ENCODE measurements at regions not wholly inside any gene's neighbourhood (a gene's known extent, or its start where the extent isn't known, plus 50 kb on each side); places are given as distances from the start of the nearest gene placed in this dataset.
"Not testable (repeated sequence)": the region's sequence is repeated elsewhere in the genome, so short reads cannot be mapped to it uniquely, and the experiment has no call there.

DNA sequence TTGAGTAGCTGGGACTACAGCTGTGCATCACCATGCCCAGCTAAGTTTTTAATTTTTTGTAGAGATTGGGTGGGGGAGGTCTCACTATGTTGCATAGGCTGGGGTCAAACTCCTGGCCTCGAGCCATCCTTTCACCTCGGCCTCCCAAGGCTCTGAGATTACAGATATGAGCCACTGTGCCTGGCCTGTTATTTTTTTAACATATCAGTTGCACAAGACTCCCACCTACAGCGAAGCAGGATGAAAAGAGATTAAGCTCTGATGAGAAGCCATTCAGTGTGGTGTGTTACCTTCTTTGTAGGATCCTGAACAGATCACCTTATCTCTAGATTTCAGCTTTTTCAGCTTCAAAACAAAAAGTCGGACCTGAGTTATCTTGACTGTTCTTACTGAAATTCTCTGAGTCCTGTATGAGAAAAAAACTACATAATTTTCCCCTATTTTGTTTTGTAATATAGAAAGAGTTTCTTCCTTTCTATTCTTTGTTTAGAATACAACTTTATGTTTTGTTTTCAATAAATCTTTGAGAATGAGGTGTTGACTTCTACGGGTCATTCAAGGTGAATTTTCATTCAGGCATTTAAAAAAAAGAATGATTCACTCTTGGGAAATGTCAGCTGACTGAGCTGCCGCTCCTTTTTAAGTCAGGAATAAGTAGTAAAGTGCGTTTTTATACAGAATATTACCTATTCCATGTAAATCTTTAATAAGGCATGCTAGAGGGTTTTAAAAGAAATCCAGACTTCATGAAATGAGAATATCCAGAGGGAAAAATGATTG is 134.6 kb downstream of the ARSF start:
- Histone ChIP-seq H3K36me3 (ENCODE audit: insufficient read depth, low read length) (no peaks in the 10 kb centered on the region), H3K9me3 (ENCODE audit: low read length) (no peaks in the 10 kb centered on the region), H2AFZ (ENCODE audit: low read depth, low read length) (no peak overlapping the region), H3K27me3 (ENCODE audit: insufficient read depth, low read length) (no peaks in the 10 kb centered on the region), H3K4me3 (ENCODE audit: low read length) (no peak overlapping the region), H3K4me1 (ENCODE audit: insufficient read depth, low read length) (peaks cover 6% of the 10 kb centered on the region)

- H3K9me3 ChIP-seq (ENCODE audit: low read length); H2AFZ ChIP-seq (ENCODE audit: low read depth, low read length); H3K4me3 ChIP-seq (ENCODE audit: low read length): not testable (repeated sequence)
These were observed 130.9 kb downstream of the ARSF start for GRCh38 chrX:3172156-3172555.

DNA sequence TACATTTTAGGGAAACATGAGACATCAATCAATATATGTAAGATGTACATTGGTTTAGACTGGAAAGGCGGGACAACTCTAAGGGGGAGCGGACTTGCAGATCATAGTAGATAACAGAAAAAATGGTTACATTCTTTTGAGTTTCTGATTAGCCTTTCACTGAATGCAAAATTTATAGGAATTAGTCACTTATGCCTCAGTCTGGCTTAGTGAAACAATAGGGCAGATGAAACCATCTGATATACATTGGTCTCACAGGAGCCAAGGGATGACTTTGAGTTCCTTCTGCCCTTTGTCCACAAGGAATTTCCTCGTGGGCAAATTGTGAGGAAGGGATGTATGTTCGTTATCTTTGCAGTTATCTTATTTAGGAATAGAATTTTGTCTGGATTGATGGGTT is 128.2 kb downstream of the ARSF start:
- no peak overlapping the region for H2AFZ ChIP-seq (ENCODE audit: low read depth, low read length)
- H3K9me3 ChIP-seq (ENCODE audit: low read length), result no peaks in the 10 kb centered on the region
- H3K36me3 ChIP-seq (ENCODE audit: insufficient read depth, low read length), result no peaks in the 10 kb centered on the region
- H3K4me3 ChIP-seq (ENCODE audit: low read length), result no peak overlapping the region
- no peaks in the 10 kb centered on the region for H3K27me3 ChIP-seq (ENCODE audit: insufficient read depth, low read length)
- H3K4me1 ChIP-seq (ENCODE audit: insufficient read depth, low read length), result peaks cover 20% of the 10 kb centered on the region

More at GRCh38 chrX:3172156-3172555, 130.9 kb downstream of the ARSF start:
- H3K4me1 ChIP-seq (ENCODE audit: insufficient read depth, low read length), result peaks cover 17% of the 10 kb centered on the region
- not testable (repeated sequence) for H3K27me3 ChIP-seq (ENCODE audit: insufficient read depth, low read length); H3K36me3 ChIP-seq (ENCODE audit: insufficient read depth, low read length)

- Histone ChIP-seq H2AFZ (ENCODE audit: low read depth, low read length) (no peak overlapping the region), H3K27me3 (ENCODE audit: insufficient read depth, low read length) (no peaks in the 10 kb centered on the region), H3K4me1 (ENCODE audit: insufficient read depth, low read length) (peaks cover 20% of the 10 kb centered on the region), H3K9me3 (ENCODE audit: low read length) (no peaks in the 10 kb centered on the region), H3K4me3 (ENCODE audit: low read length) (no peak overlapping the region), H3K36me3 (ENCODE audit: insufficient read depth, low read length) (no peaks in the 10 kb centered on the region)
These were observed 126.5 kb downstream of the ARSF start for GRCh38 chrX:3167771-3168170.

DNA sequence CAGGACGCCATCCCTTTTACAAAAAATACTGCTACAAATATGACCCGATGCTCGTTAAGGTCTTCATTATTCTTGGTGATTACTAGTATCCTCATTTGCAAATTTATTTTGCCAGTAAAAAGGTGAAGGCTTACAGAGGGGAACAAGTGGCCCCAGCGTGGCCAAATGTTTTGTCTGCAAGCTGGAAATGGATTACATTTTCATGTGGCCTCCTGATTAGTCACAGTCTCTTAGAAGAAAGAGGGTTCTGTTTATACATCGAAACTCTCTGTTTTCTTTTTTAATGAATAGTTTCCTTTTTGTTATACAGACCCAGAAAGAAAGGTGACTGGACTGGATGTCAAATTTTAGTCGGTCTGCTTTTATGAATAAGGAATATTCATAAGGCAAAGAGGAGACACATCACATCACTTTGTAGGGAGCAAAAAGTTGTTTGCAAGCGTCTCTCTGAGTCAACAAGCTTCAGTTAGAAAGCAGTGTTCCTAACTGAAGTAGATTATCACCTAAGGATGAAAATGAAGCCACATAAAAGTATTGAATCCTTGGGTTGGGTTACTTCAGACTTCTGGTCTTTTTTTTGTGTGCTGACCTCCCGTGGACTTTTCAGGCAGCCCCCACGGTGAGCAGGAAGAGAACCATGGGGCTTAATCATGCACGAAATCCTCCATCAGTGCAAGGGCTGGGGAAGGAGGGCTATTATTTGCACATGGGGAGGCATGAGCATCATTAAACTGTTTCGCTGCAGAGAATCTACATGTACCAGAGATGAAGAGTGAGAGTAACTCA is 125.6 kb downstream of the ARSF start:
- Histone ChIP-seq H3K27me3 (ENCODE audit: insufficient read depth, low read length) (no peaks in the 10 kb centered on the region), H3K36me3 (ENCODE audit: insufficient read depth, low read length) (no peaks in the 10 kb centered on the region), H3K4me3 (ENCODE audit: low read length) (no peak overlapping the region), H2AFZ (ENCODE audit: low read depth, low read length) (peak overlapping the region; percentile 2), H3K9me3 (ENCODE audit: low read length) (no peaks in the 10 kb centered on the region), H3K4me1 (ENCODE audit: insufficient read depth, low read length) (peaks cover 20% of the 10 kb centered on the region)

DNA sequence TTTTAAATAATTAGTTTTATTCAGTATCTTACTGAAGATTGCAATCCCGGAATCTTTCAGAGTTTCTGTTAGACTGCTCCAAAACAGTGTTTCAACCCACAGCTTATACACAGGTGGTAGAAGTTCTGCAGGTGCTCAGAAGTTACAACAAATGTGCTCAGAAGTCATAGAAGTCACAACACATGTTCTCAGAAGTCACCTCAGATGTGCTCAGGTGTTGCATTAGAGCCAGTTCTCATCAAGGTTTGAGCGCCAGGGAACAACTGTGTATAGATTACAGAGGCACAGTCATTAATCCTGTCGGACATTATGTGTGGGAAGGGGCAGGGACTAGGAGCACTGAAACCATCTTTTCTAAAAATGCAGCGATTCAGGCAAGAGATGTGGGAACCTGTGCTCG is 124.5 kb downstream of the ARSF start:
- H3K4me3 ChIP-seq (ENCODE audit: low read length), result no peak overlapping the region
- H2AFZ ChIP-seq (ENCODE audit: low read depth, low read length), result no peak overlapping the region
- peaks cover 21% of the 10 kb centered on the region for H3K4me1 ChIP-seq (ENCODE audit: insufficient read depth, low read length)

More for the DNA sequence above, 124.5 kb downstream of the ARSF start:
- no peaks in the 10 kb centered on the region for H3K9me3 ChIP-seq (ENCODE audit: low read length)
- no peaks in the 10 kb centered on the region for H3K36me3 ChIP-seq (ENCODE audit: insufficient read depth, low read length)
- no peaks in the 10 kb centered on the region for H3K27me3 ChIP-seq (ENCODE audit: insufficient read depth, low read length)
